ENCODE measurements at regions not wholly inside any gene's neighbourhood (a gene's known extent, or its start where the extent isn't known, plus 50 kb on each side); places are given as distances from the start of the nearest gene placed in this dataset.

- Mint-ChIP-seq H3K27me3 (ENCODE audit: insufficient read depth) (no peaks in the 10 kb centered on the region; the same call in 1 of the 2 replicates), H3K9me3 (peaks cover 59% of the 10 kb centered on the region), H3K4me1 (ENCODE audit: low read depth) (no peaks in the 10 kb centered on the region), H3K27ac (no peak overlapping the region), H3K4me3 (no peak overlapping the region), H3K36me3 (ENCODE audit: low read depth) (no peaks in the 10 kb centered on the region)
- TF ChIP-seq CTCF (IDR thresholded peaks at IDR 0.05) = no peak
- no peak for DNase-seq
Measured at GRCh38 chr1:229087339-229087738, 183.6 kb upstream of the RAB4A start.

DNA sequence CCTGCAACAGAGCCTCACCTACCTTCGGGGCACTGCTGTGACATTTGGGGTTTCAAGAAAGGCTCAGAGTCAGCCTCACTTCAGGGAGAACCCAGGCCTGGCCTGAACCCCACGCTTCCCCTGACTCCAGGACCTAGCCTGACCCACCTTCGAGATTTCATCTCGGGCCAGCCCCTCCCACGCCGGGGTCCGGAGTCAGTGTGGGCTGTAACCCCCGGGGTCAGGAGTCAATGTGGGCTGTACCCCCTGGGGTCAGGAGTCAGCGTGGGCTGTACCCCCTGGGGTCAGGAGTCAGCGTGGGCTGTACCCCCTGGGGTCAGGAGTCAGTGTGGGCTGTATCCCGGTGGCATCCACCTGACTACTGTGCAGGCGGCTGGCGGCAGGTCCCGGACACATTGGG, 183.0 kb upstream of the RAB4A start:
- H3K9me3 Mint-ChIP-seq = peaks cover 53% of the 10 kb centered on the region
- no peak overlapping the region for H3K4me3 Mint-ChIP-seq
- DNase-seq = no peak
- H3K27me3 Mint-ChIP-seq (ENCODE audit: insufficient read depth) = no peaks in the 10 kb centered on the region; the same call in 1 of the 2 replicates
- no peak for TF ChIP-seq CTCF (IDR thresholded peaks at IDR 0.05)
- no peaks in the 10 kb centered on the region for H3K4me1 Mint-ChIP-seq (ENCODE audit: low read depth)
- no peak overlapping the region for H3K27ac Mint-ChIP-seq
- no peaks in the 10 kb centered on the region for H3K36me3 Mint-ChIP-seq (ENCODE audit: low read depth)

DNA sequence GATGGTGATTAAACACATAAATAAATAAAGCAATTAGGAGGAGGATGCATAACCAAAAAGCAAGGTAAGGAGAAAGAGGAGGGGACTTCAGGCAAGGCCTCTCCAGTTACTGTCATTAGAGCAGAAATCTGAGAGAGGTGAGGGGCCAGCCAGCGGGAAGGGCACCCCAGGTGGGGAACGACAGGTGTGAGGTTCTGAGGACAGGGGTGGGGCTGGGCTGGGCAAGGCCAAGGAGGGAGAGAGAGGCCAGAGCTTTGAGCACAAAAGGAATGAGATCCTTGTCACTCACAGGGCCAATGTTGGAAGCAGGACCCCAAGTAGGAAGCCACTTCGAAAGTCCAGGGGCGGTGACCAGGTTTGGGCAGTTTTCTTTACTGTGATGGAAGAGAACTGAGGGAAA, 182.2 kb upstream of the RAB4A start:
- Mint-ChIP-seq H3K4me1 (ENCODE audit: low read depth) (no peaks in the 10 kb centered on the region), H3K9me3 (peaks cover 49% of the 10 kb centered on the region), H3K27me3 (ENCODE audit: insufficient read depth) (peaks cover 1% of the 10 kb centered on the region), H3K36me3 (ENCODE audit: low read depth) (no peaks in the 10 kb centered on the region), H3K4me3 (no peak overlapping the region), H3K27ac (no peak overlapping the region)
- no peak for DNase-seq
- no peak for TF ChIP-seq CTCF (IDR thresholded peaks at IDR 0.05)

DNA sequence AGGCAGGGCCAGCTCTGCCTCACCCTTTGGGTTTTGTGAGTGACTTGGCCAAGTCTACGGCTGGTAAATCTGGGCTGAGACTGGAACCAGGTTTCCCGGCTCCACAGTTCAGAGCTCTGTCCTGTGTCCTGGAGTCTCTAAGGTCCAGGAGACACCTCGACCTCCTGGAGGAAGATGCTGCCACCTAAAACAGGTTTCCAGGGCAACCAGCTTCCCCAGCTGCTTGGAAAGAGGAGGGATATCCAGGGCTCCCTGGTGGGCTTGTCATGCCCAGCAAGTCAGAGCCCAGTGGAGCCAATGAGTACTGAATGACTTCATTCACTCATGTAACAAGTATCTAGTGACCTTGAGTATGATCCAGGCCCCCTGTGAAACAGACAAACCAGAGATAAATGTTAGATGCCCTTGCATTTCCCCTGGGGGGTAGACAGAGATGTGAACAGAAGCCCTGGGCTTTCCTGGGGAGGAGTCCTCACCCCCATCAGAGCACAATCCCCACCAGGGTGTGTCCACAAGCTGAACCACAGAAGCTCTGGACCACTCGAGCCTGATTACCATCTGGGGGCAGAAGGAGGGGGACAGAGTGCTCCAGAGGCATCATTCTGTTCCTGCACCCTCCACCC, 181.2 kb upstream of the RAB4A start:
- TF ChIP-seq CTCF (IDR thresholded peaks at IDR 0.05) = no peak
- Mint-ChIP-seq H3K36me3 (ENCODE audit: low read depth) (no peaks in the 10 kb centered on the region), H3K4me3 (no peak overlapping the region), H3K27me3 (ENCODE audit: insufficient read depth) (peaks cover 1% of the 10 kb centered on the region), H3K4me1 (ENCODE audit: low read depth) (no peaks in the 10 kb centered on the region), H3K27ac (no peak overlapping the region), H3K9me3 (peaks cover 53% of the 10 kb centered on the region)
- no peak for DNase-seq

GRCh38 chr1:229091721-229092136, 179.2 kb upstream of the RAB4A start:
- peaks cover 53% of the 10 kb centered on the region for H3K9me3 Mint-ChIP-seq
- DNase-seq = no peak
- H3K36me3 Mint-ChIP-seq (ENCODE audit: low read depth) = no peaks in the 10 kb centered on the region
- no peak for TF ChIP-seq CTCF (IDR thresholded peaks at IDR 0.05)
- H3K4me1 Mint-ChIP-seq (ENCODE audit: low read depth) = no peaks in the 10 kb centered on the region
- H3K27ac Mint-ChIP-seq = no peak overlapping the region
- peaks cover 1% of the 10 kb centered on the region for H3K27me3 Mint-ChIP-seq (ENCODE audit: insufficient read depth)
- no peak overlapping the region for H3K4me3 Mint-ChIP-seq

Measured in HFFc6 (cell line).